ENCODE measurements at regions not wholly inside any gene's neighbourhood (a gene's known extent, or its start where the extent isn't known, plus 50 kb on each side); places are given as distances from the start of the nearest gene placed in this dataset.

DNA sequence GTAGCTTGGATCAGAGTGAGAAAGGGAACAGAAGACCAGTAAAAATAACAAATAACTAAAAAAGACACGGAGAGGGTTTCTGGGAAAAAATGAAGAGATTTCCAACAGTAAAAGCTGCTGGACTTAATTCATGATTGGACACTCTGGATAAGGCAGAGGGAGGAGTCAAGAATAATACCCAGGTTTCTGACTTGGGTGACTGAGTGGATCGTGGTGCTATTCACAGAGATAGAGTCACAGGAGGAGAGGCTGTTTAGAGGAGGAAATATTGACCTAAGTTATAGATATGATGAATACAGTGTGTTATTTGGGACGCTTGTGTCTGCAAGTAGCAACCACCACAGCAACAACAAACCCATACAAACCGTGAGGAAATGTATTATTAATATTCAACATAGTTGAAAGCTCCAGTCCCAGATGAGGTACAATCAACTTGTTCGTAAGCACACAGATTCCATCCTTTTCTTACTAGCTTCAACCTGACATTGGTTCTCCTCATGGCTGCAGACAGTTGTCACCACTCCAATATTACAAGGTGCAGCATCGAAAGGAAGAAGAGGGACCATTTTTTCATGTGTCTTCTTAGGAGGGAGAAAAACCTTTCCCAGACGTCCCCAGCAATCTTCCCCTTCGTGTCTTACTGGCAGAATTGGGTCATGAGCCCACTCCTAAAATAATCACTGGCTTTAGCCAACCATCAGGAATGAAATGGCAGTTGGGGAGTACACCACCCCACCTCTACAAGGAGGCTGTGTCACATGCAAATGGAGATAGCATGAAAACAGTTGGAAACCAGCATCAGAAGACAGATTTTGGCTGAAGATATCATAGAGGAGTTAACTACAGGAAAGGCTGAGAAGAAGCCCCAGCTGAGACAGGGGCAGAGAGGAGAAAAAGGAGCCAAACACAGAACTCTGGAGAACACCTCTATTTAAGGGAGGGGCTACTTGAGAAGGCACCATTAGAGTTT is 387.8 kb downstream of the SHQ1 start:
- Histone ChIP-seq H3K36me3 (ENCODE audit: control insufficient read depth, insufficient read depth, low read length) (no peaks in the 10 kb centered on the region), H3K27me3 (ENCODE audit: control insufficient read depth, insufficient read depth, low read length) (no peaks in the 10 kb centered on the region), H3K4me3 (ENCODE audit: low read depth, low read length) (no peak overlapping the region), H3K27ac (ENCODE audit: low read depth, low read length) (no peak overlapping the region), H3K9ac (ENCODE audit: low read depth, low read length) (no peak overlapping the region), H3K4me1 (ENCODE audit: control insufficient read depth, insufficient read depth, low read length) (peaks cover 3% of the 10 kb centered on the region; the same call in 1 of the 2 replicates), H3K9me3 (ENCODE audit: control insufficient read depth, insufficient read depth, low read length) (no peaks in the 10 kb centered on the region)

DNA sequence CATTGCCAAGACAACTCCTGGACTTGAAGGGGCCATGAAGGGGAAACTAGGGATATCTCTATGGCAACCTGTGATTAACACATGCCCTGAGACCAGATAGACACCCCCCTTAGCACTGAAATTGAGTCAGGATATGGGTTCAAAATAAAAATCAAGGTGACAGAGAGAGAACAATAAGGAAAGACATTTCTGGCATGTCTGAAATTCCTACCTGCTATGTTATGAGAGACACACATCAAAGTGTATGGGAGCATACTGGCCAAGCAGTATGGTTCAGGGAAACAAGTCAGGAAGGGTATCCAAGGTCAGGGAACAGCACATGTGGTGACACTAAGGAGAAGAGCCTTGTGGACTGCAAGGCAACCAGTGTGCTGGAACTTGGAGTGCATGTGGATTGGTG is 388.7 kb downstream of the SHQ1 start:
- no peaks in the 10 kb centered on the region for H3K36me3 ChIP-seq (ENCODE audit: control insufficient read depth, insufficient read depth, low read length)
- H3K4me1 ChIP-seq (ENCODE audit: control insufficient read depth, insufficient read depth, low read length) = peaks cover 3% of the 10 kb centered on the region; the same call in 1 of the 2 replicates
- no peak overlapping the region for H3K27ac ChIP-seq (ENCODE audit: low read depth, low read length)
- no peaks in the 10 kb centered on the region for H3K27me3 ChIP-seq (ENCODE audit: control insufficient read depth, insufficient read depth, low read length)
- no peaks in the 10 kb centered on the region for H3K9me3 ChIP-seq (ENCODE audit: control insufficient read depth, insufficient read depth, low read length)
- no peak overlapping the region for H3K4me3 ChIP-seq (ENCODE audit: low read depth, low read length)
- no peak overlapping the region for H3K9ac ChIP-seq (ENCODE audit: low read depth, low read length)

DNA sequence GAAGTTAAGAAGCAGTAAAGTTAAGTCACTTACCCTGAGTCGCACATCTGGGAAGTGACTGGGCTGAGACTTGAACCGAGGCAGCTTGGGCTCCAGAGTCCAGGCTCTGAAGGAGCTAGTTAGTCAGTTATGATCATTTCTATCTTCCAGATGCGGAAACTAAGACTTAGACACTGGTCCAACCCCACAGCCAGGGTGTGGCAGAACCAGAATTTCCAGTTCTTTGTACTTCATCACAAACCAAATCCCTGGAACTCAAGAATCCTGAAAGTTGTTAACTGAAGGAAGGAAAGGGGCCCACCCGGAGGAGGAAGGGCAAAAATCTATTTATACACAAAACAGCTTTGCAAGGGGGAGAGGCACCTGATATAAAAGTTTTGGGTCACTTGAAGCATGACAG is 389.9 kb downstream of the SHQ1 start:
- H3K27ac ChIP-seq (ENCODE audit: low read depth, low read length) = no peak overlapping the region
- no peak overlapping the region for H3K9ac ChIP-seq (ENCODE audit: low read depth, low read length)
- H3K27me3 ChIP-seq (ENCODE audit: control insufficient read depth, insufficient read depth, low read length) = no peaks in the 10 kb centered on the region; the same call in 1 of the 2 replicates
- H3K4me3 ChIP-seq (ENCODE audit: low read depth, low read length) = no peak overlapping the region
- no peaks in the 10 kb centered on the region for H3K9me3 ChIP-seq (ENCODE audit: control insufficient read depth, insufficient read depth, low read length)
- H3K4me1 ChIP-seq (ENCODE audit: control insufficient read depth, insufficient read depth, low read length) = peaks cover 3% of the 10 kb centered on the region; the same call in 1 of the 2 replicates
- no peaks in the 10 kb centered on the region for H3K36me3 ChIP-seq (ENCODE audit: control insufficient read depth, insufficient read depth, low read length)

DNA sequence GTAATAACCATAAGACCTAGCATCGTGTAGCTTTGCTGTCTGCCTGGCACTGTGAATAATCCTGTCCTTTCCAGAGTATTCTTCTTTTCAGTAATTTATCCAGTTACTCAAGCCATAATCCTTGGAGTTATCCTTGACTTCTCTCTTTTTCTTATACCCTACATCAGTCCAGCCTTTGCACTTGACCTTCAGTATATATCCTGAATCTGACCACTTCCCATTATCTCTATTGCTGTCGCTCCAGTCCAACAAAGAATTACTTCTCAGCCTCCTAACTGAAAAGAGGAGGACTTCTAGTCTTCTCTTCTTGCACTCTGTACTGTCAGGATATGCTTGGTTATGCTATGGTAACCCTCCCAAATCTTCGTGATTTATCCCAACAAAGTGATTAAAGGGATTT is 393.8 kb downstream of the SHQ1 start:
- Histone ChIP-seq H3K27me3 (ENCODE audit: control insufficient read depth, insufficient read depth, low read length) (no peaks in the 10 kb centered on the region; the same call in 1 of the 2 replicates), H3K9ac (ENCODE audit: low read depth, low read length) (no peak overlapping the region), H3K9me3 (ENCODE audit: control insufficient read depth, insufficient read depth, low read length) (no peaks in the 10 kb centered on the region), H3K27ac (ENCODE audit: low read depth, low read length) (no peak overlapping the region), H3K4me3 (ENCODE audit: low read depth, low read length) (no peak overlapping the region), H3K36me3 (ENCODE audit: control insufficient read depth, insufficient read depth, low read length) (no peaks in the 10 kb centered on the region), H3K4me1 (ENCODE audit: control insufficient read depth, insufficient read depth, low read length) (peaks cover 3% of the 10 kb centered on the region; the same call in 1 of the 2 replicates)

DNA sequence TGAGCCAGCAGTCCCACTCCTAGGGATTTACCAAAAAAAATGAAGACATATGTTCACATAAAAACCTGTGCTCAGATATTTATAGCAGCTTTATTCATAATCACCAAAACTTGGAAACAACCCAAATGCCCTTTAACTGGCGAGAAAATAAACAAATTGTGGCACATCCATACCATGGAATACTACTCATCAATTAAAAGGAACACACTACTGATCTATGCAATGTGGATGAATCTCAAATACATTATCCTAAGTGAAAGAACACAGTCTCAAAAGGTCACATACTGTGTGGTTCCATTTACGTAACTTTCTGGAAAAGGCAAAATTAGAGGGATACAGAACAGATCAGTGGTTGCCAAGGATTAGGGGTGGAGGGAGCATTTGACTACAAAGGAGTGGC is 394.5 kb downstream of the SHQ1 start:
- Histone ChIP-seq H3K4me1 (ENCODE audit: control insufficient read depth, insufficient read depth, low read length) (0 out of 2 replicates have a peak, but pooled peaks cover under 1% of the 10 kb centered on the region), H3K9ac (ENCODE audit: low read depth, low read length) (no peak overlapping the region), H3K36me3 (ENCODE audit: control insufficient read depth, insufficient read depth, low read length) (no peaks in the 10 kb centered on the region), H3K27me3 (ENCODE audit: control insufficient read depth, insufficient read depth, low read length) (peaks cover 4% of the 10 kb centered on the region; the same call in 1 of the 2 replicates), H3K4me3 (ENCODE audit: low read depth, low read length) (no peak overlapping the region), H3K27ac (ENCODE audit: low read depth, low read length) (no peak overlapping the region), H3K9me3 (ENCODE audit: control insufficient read depth, insufficient read depth, low read length) (no peaks in the 10 kb centered on the region)

DNA sequence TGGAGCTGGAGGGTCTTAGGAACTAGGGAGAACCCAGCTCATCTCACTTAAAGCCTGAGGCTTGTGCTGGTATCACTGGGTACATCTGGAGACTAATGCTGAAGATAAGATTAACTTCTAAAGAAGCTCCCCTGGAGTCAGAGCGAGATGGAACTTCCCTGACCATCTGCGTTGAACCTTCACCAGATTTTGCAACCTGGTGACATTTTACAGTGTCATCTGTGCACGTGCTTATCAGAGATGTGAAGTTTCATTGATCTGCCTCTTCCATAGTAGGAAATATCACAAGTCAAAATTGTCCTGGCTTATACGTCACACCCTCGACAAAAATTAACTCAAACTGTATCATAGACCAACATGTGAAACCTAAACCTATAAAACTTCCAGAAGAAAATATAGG is 395.5 kb downstream of the SHQ1 start:
- no peak overlapping the region for H3K27ac ChIP-seq (ENCODE audit: low read depth, low read length)
- no peak overlapping the region for H3K4me3 ChIP-seq (ENCODE audit: low read depth, low read length)
- H3K4me1 ChIP-seq (ENCODE audit: control insufficient read depth, insufficient read depth, low read length) = peaks cover 3% of the 10 kb centered on the region; the same call in 1 of the 2 replicates

DNA sequence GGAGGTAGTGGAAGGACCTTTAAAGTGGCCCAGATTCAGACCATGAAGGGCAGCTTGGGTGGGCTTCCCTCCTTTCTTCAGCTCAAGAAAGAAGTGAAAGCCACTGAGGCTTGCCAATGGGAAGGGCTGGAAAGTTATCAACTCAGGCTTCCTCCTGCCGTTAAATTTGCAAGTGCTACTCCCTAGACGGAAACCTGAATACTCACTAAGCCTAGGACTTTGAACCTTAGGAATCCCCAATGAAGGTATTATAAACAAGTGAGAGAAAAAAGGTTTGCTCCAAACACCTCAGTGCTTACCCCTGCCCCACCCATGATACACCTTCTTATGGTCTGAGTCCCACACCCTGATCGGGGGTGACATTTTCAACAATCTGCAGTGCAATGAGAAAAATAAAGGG is 396.4 kb downstream of the SHQ1 start:
- Histone ChIP-seq H3K4me1 (ENCODE audit: control insufficient read depth, insufficient read depth, low read length) (peaks cover 3% of the 10 kb centered on the region; the same call in 1 of the 2 replicates), H3K27me3 (ENCODE audit: control insufficient read depth, insufficient read depth, low read length) (peaks cover 15% of the 10 kb centered on the region), H3K9ac (ENCODE audit: low read depth, low read length) (no peak overlapping the region), H3K36me3 (ENCODE audit: control insufficient read depth, insufficient read depth, low read length) (no peaks in the 10 kb centered on the region), H3K27ac (ENCODE audit: low read depth, low read length) (no peak overlapping the region), H3K9me3 (ENCODE audit: control insufficient read depth, insufficient read depth, low read length) (no peaks in the 10 kb centered on the region), H3K4me3 (ENCODE audit: low read depth, low read length) (no peak overlapping the region)

More for the DNA sequence above, 395.5 kb downstream of the SHQ1 start:
- H3K9me3 ChIP-seq (ENCODE audit: control insufficient read depth, insufficient read depth, low read length) = no peaks in the 10 kb centered on the region
- no peak overlapping the region for H3K9ac ChIP-seq (ENCODE audit: low read depth, low read length)
- peaks cover 13% of the 10 kb centered on the region for H3K27me3 ChIP-seq (ENCODE audit: control insufficient read depth, insufficient read depth, low read length)
- H3K36me3 ChIP-seq (ENCODE audit: control insufficient read depth, insufficient read depth, low read length) = no peaks in the 10 kb centered on the region

DNA sequence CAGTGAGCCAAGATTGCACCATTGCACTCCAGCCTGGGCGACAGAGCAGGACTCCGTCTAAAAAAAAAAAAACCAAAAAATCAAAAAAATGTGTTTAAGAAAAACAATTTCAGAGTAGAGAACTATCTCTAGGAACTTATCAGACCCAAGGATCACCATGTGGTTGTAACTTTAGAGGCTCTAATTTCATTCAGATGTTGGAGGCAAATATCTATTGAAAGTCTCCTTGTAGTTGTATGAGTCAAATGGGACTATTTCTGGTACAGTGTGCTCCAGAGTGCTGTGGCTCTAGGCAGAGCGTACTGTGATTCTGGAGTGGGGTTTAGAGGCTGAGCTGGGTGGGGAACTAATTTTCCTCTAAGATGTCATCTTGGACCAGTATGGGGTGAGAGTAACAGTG is 398.7 kb downstream of the SHQ1 start:
- Histone ChIP-seq H3K36me3 (ENCODE audit: control insufficient read depth, insufficient read depth, low read length) (no peaks in the 10 kb centered on the region), H3K9ac (ENCODE audit: low read depth, low read length) (no peak overlapping the region), H3K4me3 (ENCODE audit: low read depth, low read length) (no peak overlapping the region), H3K4me1 (ENCODE audit: control insufficient read depth, insufficient read depth, low read length) (peaks cover 7% of the 10 kb centered on the region), H3K9me3 (ENCODE audit: control insufficient read depth, insufficient read depth, low read length) (no peaks in the 10 kb centered on the region), H3K27me3 (ENCODE audit: control insufficient read depth, insufficient read depth, low read length) (peaks cover 15% of the 10 kb centered on the region), H3K27ac (ENCODE audit: low read depth, low read length) (no peak overlapping the region)

DNA sequence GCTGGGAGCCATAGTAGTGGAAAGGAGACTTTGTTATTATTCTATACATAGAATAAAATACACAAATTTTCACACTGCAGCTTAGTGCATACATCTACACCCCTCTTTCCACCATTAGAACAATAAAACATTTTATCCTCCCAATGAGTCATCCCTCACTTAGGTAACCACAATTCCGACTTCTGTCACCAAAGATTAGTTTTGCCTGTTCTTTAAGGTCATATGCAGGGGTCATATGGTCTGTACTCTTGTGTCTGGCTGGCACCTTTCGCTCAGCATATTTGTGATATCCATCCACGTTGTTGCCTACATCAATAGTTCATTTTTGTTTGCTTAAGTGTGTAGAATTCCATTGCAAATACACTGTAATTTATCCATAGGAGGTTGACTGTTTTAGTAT is 399.4 kb downstream of the SHQ1 start:
- Histone ChIP-seq H3K9ac (ENCODE audit: low read depth, low read length) (no peak overlapping the region), H3K36me3 (ENCODE audit: control insufficient read depth, insufficient read depth, low read length) (no peaks in the 10 kb centered on the region), H3K9me3 (ENCODE audit: control insufficient read depth, insufficient read depth, low read length) (no peaks in the 10 kb centered on the region), H3K4me3 (ENCODE audit: low read depth, low read length) (no peak overlapping the region), H3K4me1 (ENCODE audit: control insufficient read depth, insufficient read depth, low read length) (peaks cover 14% of the 10 kb centered on the region), H3K27me3 (ENCODE audit: control insufficient read depth, insufficient read depth, low read length) (peaks cover 15% of the 10 kb centered on the region), H3K27ac (ENCODE audit: low read depth, low read length) (no peak overlapping the region)

DNA sequence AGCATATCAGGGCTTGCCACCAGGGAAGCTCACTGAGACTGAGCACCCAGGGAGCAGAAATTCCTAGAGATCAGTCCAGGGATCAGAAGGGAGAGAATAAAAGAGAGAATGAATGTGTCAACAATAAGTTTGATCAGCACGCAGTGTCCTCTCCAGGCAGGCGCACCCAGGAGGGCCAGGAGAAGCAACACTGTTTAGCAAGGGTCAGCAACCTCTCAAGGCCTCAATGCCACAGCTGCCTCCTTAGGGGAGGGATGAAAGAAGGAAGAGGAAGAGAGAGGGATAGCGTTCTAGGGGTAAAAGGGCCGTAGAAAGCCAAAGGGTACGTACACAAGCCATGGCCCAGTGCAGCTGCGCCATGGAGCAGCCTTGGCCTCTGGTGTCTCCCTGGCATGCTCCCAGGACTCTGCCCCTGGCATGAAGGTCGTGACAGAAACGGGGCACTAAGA is 399.8 kb downstream of the SHQ1 start:
- no peak overlapping the region for H3K4me3 ChIP-seq (ENCODE audit: low read depth, low read length)
- H3K9ac ChIP-seq (ENCODE audit: low read depth, low read length) = no peak overlapping the region
- no peak overlapping the region for H3K27ac ChIP-seq (ENCODE audit: low read depth, low read length)
- peaks cover 15% of the 10 kb centered on the region for H3K27me3 ChIP-seq (ENCODE audit: control insufficient read depth, insufficient read depth, low read length)
- peaks cover 15% of the 10 kb centered on the region for H3K4me1 ChIP-seq (ENCODE audit: control insufficient read depth, insufficient read depth, low read length)
- no peaks in the 10 kb centered on the region for H3K9me3 ChIP-seq (ENCODE audit: control insufficient read depth, insufficient read depth, low read length)
- H3K36me3 ChIP-seq (ENCODE audit: control insufficient read depth, insufficient read depth, low read length) = no peaks in the 10 kb centered on the region

Data from HUES48 (cell line).